Neuronal stem cell (in vitro differentiated cells): ENCODE measurements at regions not wholly inside any gene's neighbourhood (a gene's known extent, or its start where the extent isn't known, plus 50 kb on each side); places are given as distances from the start of the nearest gene placed in this dataset.
A peak's percentile ranks its signal among the peaks of the same experiment; 100 is the strongest.

Experiments used
- DNase-seq: peaks from one replicate; pipeline ENCODE4 v3.0.0-alpha.2; 2013; ENCODE audit warnings: low spot score
- H2AFZ ChIP-seq: one replicate; pipeline ENCODE4 v1.6.1; 2013; ENCODE audit warnings: mild to moderate bottlenecking, low read length, inconsistent platforms
- H2AK5ac ChIP-seq: 2 replicates; pipeline ENCODE4 v1.6.1; 2013; ENCODE audit warnings: low read depth, mild to moderate bottlenecking, inconsistent platforms, low read length, moderate library complexity, mixed read lengths
- H2BK120ac ChIP-seq: 2 replicates; pipeline ENCODE4 v1.6.1; 2013; ENCODE audit warnings: low read depth, mild to moderate bottlenecking, inconsistent platforms, low read length, moderate library complexity, mixed read lengths
- H2BK12ac ChIP-seq: one replicate; pipeline ENCODE4 v1.6.1; 2013; ENCODE audit warnings: low read length, inconsistent platforms
- H2BK15ac ChIP-seq: 2 replicates; pipeline ENCODE4 v1.6.1; 2013; ENCODE audit warnings: mild to moderate bottlenecking, low read length, inconsistent platforms, mixed read lengths
- H2BK5ac ChIP-seq: one replicate; pipeline ENCODE4 v1.6.1; 2013; ENCODE audit warnings: inconsistent platforms, mild to moderate bottlenecking, low read length, moderate library complexity
- H3K14ac ChIP-seq: one replicate; pipeline ENCODE4 v1.6.1; 2013; ENCODE audit warnings: low read length, inconsistent platforms
- H3K18ac ChIP-seq: 2 replicates; pipeline ENCODE4 v1.6.1; 2013; ENCODE audit warnings: low read length, inconsistent platforms
- H3K23ac ChIP-seq: 2 replicates; pipeline ENCODE4 v1.6.1; 2013; ENCODE audit warnings: low read depth, mild to moderate bottlenecking, mixed read lengths, low read length, inconsistent platforms; ENCODE audit not compliant: poor library complexity
- H3K27ac ChIP-seq: replicated peaks from 3 replicates; pipeline ENCODE4 v1.5.1; 2013; ENCODE audit warnings: low read length, inconsistent platforms
- H3K27me3 ChIP-seq, 3 experiments: 2 replicates each; pipeline ENCODE4 v1.6.1; 2013; ENCODE audit warnings: low read length in 3 of 3, mild to moderate bottlenecking in 2 of 3, inconsistent platforms in 1 of 3, low read depth in 1 of 3, mixed read lengths in 1 of 3, moderate library complexity in 1 of 3; ENCODE audit not compliant: control insufficient read depth in 3 of 3, insufficient read depth in 3 of 3
- H3K36me3 ChIP-seq, 2 donors: replicated peaks in 1 of 2; 2 replicates each; pipeline ENCODE4 v1.6.1; 2013; ENCODE audit warnings: low read length in 2 of 2; ENCODE audit not compliant: control insufficient read depth in 2 of 2, insufficient read depth in 2 of 2
- H3K4ac ChIP-seq: 2 replicates; pipeline ENCODE4 v1.6.1; 2013; ENCODE audit warnings: inconsistent platforms, mild to moderate bottlenecking, low read length, moderate library complexity
- H3K4me1 ChIP-seq, 2 donors: 1 replicate in 1 of 2; 2 replicates in 1 of 2; pipeline ENCODE4 v1.6.1; 2013; ENCODE audit warnings: low read length in 2 of 2, low read depth in 1 of 2; ENCODE audit not compliant: control insufficient read depth in 2 of 2, insufficient read depth in 1 of 2
- H3K4me2 ChIP-seq: one replicate; pipeline ENCODE4 v1.6.1; 2013; ENCODE audit warnings: mild to moderate bottlenecking, low read length, inconsistent platforms; ENCODE audit not compliant: insufficient read depth, poor library complexity, severe bottlenecking
- H3K4me3 ChIP-seq, 2 donors: 2 replicates each; pipeline ENCODE4 v1.5.1; 2013; ENCODE audit warnings: low read length in 2 of 2, mild to moderate bottlenecking in 2 of 2, inconsistent platforms in 1 of 2, moderate library complexity in 1 of 2
- H3K79me1 ChIP-seq: one replicate; pipeline ENCODE4 v1.6.1; 2013; ENCODE audit warnings: low read depth, mild to moderate bottlenecking, inconsistent platforms, low read length, moderate library complexity
- H3K9ac ChIP-seq: one replicate; pipeline ENCODE4 v1.6.1; 2013; ENCODE audit warnings: mild to moderate bottlenecking, low read depth, low read length, inconsistent platforms; ENCODE audit not compliant: poor library complexity
- H3K9me3 ChIP-seq, 2 donors: replicated peaks in 1 of 2; 2 replicates each; pipeline versions ENCODE3 to v1.6.1; 2013; ENCODE audit warnings: low read length in 2 of 2, mild to moderate bottlenecking in 2 of 2, inconsistent platforms in 1 of 2, low read depth in 1 of 2, mixed read lengths in 1 of 2, moderate library complexity in 1 of 2; ENCODE audit not compliant: control insufficient read depth in 2 of 2, insufficient read depth in 1 of 2
- H4K8ac ChIP-seq: one replicate; pipeline ENCODE4 v1.6.1; 2013; ENCODE audit warnings: low read depth, mild to moderate bottlenecking, inconsistent platforms, low read length, moderate library complexity
- H4K91ac ChIP-seq: one replicate; pipeline ENCODE4 v1.6.1; 2013; ENCODE audit warnings: low read length, low read depth, mild to moderate bottlenecking, inconsistent platforms; ENCODE audit not compliant: poor library complexity
- WGBS, 2 donors: extraction: QIAGEN DNeasy Blood & Tissue Kit; methylation state at CpG; one replicate each; pipeline ENCODE4 v1.1.7; 2013; ENCODE audit warnings: missing lambda C conversion rate in 2 of 2, mixed read lengths in 1 of 2; ENCODE audit not compliant: insufficient read length in 2 of 2, insufficient replicate concordance in 1 of 2; ENCODE audit errors: extremely low coverage in 2 of 2; 5-methylcytosine and 5-hydroxymethylcytosine counted together

GRCh38 chr13:62839338-62839737 lies 1423.7 kb upstream of the PCDH20 start:
- no CpG with 5 or more reads among the region's 1 CpG for WGBS, 2 donors

GRCh38 chr13:62838929-62839328 lies 1423.3 kb upstream of the PCDH20 start:
- Histone ChIP-seq H3K4me2 (no peak overlapping the region), H3K9ac (no peak overlapping the region), H3K27ac (no peak overlapping the region), H2BK15ac (no peak overlapping the region), H2BK5ac (no peak overlapping the region), H4K8ac (no peak overlapping the region), H2AK5ac (no peak overlapping the region), H3K14ac (no peak overlapping the region), H4K91ac (no peak overlapping the region), H3K4me3 (no peak overlapping the region), H2AFZ (no peak overlapping the region), H3K36me3 (no peaks in the 10 kb centered on the region), H2BK12ac (no peak overlapping the region), H3K23ac (no peak overlapping the region), H2BK120ac (no peak overlapping the region), H3K9me3 (no peaks in the 10 kb centered on the region), H3K4me1 (no peaks in the 10 kb centered on the region), H3K79me1 (no peaks in the 10 kb centered on the region), H3K27me3 (no peaks in the 10 kb centered on the region), H3K18ac (no peak overlapping the region), H3K4ac (no peak overlapping the region)
- DNase-seq: no peak

More at GRCh38 chr13:62839338-62839737, 1423.7 kb upstream of the PCDH20 start:
- no peak overlapping the region for H2BK12ac ChIP-seq
- no peak overlapping the region for H2BK15ac ChIP-seq
- no peak overlapping the region for H4K91ac ChIP-seq
- no peak overlapping the region for H3K4ac ChIP-seq
- no peak overlapping the region for H3K4me2 ChIP-seq
- no peak overlapping the region for H4K8ac ChIP-seq
- H3K9ac ChIP-seq: no peak overlapping the region
- H3K18ac ChIP-seq: no peak overlapping the region
- DNase-seq: no peak
- H2BK120ac ChIP-seq: no peak overlapping the region
- H3K14ac ChIP-seq: no peak overlapping the region
- H2AK5ac ChIP-seq: no peak overlapping the region
- H3K4me3 ChIP-seq: no peak overlapping the region
- H3K27me3 ChIP-seq: no peaks in the 10 kb centered on the region
- no peaks in the 10 kb centered on the region for H3K36me3 ChIP-seq
- H3K23ac ChIP-seq: no peak overlapping the region
- H3K4me1 ChIP-seq: no peaks in the 10 kb centered on the region
- H3K9me3 ChIP-seq: no peaks in the 10 kb centered on the region
- no peak overlapping the region for H2AFZ ChIP-seq
- H2BK5ac ChIP-seq: no peak overlapping the region
- H3K27ac ChIP-seq: no peak overlapping the region
- no peaks in the 10 kb centered on the region for H3K79me1 ChIP-seq

GRCh38 chr13:62837895-62838294 lies 1422.2 kb upstream of the PCDH20 start:
- Histone ChIP-seq H3K4me1 (no peaks in the 10 kb centered on the region), H3K14ac (no peak overlapping the region), H2BK120ac (no peak overlapping the region), H3K27ac (no peak overlapping the region), H3K23ac (no peak overlapping the region), H2AK5ac (no peak overlapping the region), H3K27me3 (no peaks in the 10 kb centered on the region), H3K4ac (no peak overlapping the region), H3K79me1 (no peaks in the 10 kb centered on the region), H3K36me3 (no peaks in the 10 kb centered on the region), H2BK5ac (no peak overlapping the region), H3K9ac (no peak overlapping the region), H3K4me3 (no peak overlapping the region), H3K18ac (no peak overlapping the region), H3K9me3 (no peaks in the 10 kb centered on the region), H2BK12ac (no peak overlapping the region), H2BK15ac (no peak overlapping the region), H2AFZ (no peak overlapping the region), H4K91ac (no peak overlapping the region), H4K8ac (no peak overlapping the region), H3K4me2 (no peak overlapping the region)
- no peak for DNase-seq
- no CpG with 5 or more reads among the region's 2 CpGs for WGBS, 2 donors

- H2BK12ac ChIP-seq: no peak overlapping the region
- H3K4me1 ChIP-seq: no peaks in the 10 kb centered on the region
- no peak overlapping the region for H4K8ac ChIP-seq
- no peaks in the 10 kb centered on the region for H3K36me3 ChIP-seq
- H3K9me3 ChIP-seq: no peaks in the 10 kb centered on the region
- no peak overlapping the region for H2BK5ac ChIP-seq
- H3K79me1 ChIP-seq: no peaks in the 10 kb centered on the region
- H3K18ac ChIP-seq: no peak overlapping the region
- H3K14ac ChIP-seq: no peak overlapping the region
- no peak overlapping the region for H3K4me2 ChIP-seq
- no peak overlapping the region for H3K27ac ChIP-seq
- no peaks in the 10 kb centered on the region for H3K27me3 ChIP-seq
- H2BK120ac ChIP-seq: no peak overlapping the region
- no peak overlapping the region for H3K4ac ChIP-seq
- no peak overlapping the region for H2BK15ac ChIP-seq
- no peak overlapping the region for H3K23ac ChIP-seq
- no peak overlapping the region for H3K9ac ChIP-seq
- H3K4me3 ChIP-seq: no peak overlapping the region
- no peak for DNase-seq
- H4K91ac ChIP-seq: no peak overlapping the region
- H2AK5ac ChIP-seq: no peak overlapping the region
- H2AFZ ChIP-seq: peak overlapping the region; percentile 22
- no CpG with 5 or more reads among the region's 2 CpGs for WGBS, 2 donors
Observed at GRCh38 chr13:62829486-62829885, 1413.8 kb upstream of the PCDH20 start.
